ENCODE measurements at regions not wholly inside any gene's neighbourhood (a gene's known extent, or its start where the extent isn't known, plus 50 kb on each side); places are given as distances from the start of the nearest gene placed in this dataset.

DNA sequence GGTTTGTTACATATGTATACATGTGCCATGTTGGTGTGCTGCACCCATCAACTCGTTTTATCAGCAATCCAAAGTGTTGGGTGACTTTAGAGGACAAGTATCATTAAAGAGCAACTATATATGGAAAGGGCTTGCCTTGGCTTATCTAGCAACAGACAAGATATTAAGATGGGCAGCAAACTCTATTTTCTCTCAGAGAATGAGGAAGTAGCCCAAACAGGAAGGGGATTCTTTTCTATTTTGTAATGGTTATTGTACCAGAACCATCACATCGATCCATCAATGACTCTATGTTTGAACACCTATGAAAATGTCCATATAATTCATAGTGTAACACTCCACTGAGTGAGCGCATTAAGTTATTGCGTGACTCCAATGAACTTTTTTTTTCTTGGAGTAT lies 260.1 kb upstream of the SLC24A2 start:
- TF ChIP-seq, protein P1, sequence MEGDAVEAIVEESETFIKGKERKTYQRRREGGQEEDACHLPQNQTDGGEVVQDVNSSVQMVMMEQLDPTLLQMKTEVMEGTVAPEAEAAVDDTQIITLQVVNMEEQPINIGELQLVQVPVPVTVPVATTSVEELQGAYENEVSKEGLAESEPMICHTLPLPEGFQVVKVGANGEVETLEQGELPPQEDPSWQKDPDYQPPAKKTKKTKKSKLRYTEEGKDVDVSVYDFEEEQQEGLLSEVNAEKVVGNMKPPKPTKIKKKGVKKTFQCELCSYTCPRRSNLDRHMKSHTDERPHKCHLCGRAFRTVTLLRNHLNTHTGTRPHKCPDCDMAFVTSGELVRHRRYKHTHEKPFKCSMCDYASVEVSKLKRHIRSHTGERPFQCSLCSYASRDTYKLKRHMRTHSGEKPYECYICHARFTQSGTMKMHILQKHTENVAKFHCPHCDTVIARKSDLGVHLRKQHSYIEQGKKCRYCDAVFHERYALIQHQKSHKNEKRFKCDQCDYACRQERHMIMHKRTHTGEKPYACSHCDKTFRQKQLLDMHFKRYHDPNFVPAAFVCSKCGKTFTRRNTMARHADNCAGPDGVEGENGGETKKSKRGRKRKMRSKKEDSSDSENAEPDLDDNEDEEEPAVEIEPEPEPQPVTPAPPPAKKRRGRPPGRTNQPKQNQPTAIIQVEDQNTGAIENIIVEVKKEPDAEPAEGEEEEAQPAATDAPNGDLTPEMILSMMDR (conservative IDR thresholded peaks at IDR 0.05), result no peak
- TF ChIP-seq ZFX (IDR thresholded peaks at IDR 0.05), result no peak

Measured in C4-2B (cell line).